GM12875 (cell line): ENCODE measurements at regions not wholly inside any gene's neighbourhood (a gene's known extent, or its start where the extent isn't known, plus 50 kb on each side); places are given as distances from the start of the nearest gene placed in this dataset.
"Not testable (repeated sequence)": the region's sequence is repeated elsewhere in the genome, so short reads cannot be mapped to it uniquely, and the experiment has no call there.

Experiments
- H3K4me3 ChIP-seq: one replicate; pipeline ENCODE4 v1.5.1; 2011; ENCODE audit warnings: low read depth, low read length, control low read depth
- CTCF ChIP-seq: IDR thresholded peaks from 2 replicates; pipeline ENCODE4 v1.5.1; 2011; ENCODE audit warnings: low read depth, mild to moderate bottlenecking, control low read depth, inconsistent platforms, low read length, moderate library complexity, borderline replicate concordance; ENCODE audit not compliant: insufficient read depth

- H3K4me3 ChIP-seq: no peak overlapping the region
- no peak for TF ChIP-seq CTCF
Measured at GRCh38 chr5:28402590-28403301, 1364.4 kb upstream of the CDH9 start.

DNA sequence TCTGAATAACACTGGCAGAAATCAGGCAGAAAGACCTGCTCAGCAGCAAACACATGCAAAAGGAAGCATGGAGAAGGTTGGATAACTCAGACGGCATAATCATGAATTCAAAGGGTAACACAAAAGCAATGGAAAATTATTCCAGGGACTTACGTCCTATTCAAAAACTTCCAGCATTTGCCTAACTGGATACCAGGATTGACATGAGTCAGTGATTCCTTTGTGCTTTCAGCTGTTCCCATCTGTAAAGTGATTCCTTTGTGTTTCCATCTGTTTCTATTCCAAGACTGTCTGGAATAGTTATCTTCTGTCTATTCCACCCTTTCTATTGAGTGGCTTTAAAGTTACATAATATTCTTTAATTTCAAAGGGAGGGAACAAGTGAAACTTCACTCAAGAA lies 1361.7 kb upstream of the CDH9 start:
- no peak for TF ChIP-seq CTCF

GRCh38 chr5:28399211-28399610 lies 1360.8 kb upstream of the CDH9 start:
- H3K4me3 ChIP-seq: no peak overlapping the region
- TF ChIP-seq CTCF: no peak

More for the DNA sequence above, 1361.7 kb upstream of the CDH9 start:
- no peak overlapping the region for H3K4me3 ChIP-seq

DNA sequence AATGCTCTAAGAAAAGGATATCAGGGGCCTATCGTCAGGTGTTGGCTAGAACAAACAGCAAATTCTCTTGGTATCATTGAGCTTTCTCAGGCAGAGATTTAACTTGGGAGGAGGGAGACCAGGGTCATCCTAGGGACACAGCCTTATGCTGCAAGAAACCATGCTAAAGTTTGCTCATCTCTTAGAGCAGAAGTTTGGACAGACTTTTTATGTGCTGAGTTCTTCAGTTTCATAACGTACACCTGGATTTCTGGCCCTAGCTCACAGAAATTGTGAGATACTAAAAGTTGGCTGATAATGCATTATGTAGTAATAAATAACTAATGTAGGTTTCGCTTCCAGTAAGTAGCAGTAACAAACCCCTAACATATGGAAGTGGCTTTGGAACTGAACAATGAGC lies 1359.8 kb upstream of the CDH9 start:
- no peak for TF ChIP-seq CTCF
- no peak overlapping the region for H3K4me3 ChIP-seq

DNA sequence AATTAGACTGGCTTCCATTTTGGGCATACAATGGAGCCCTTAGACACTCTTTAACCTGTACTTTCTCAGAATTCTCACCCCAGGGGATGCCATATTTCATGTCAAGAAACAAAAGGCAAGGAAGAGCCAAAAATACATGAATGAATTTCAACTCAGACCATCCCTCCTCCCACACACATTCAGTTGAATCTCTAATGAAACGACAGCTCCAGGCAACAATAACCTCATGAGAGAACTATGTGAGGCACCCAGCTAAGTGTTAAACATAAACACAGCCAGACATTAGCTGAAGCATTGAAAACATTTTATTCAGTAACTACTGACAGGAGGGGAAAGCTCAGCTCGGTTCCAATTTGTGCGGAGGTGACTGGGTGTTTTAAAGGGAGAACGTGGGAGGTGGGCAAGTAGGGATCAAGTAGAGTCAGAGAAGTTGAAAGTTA lies 1359.1 kb upstream of the CDH9 start:
- no peak overlapping the region for H3K4me3 ChIP-seq
- no peak for TF ChIP-seq CTCF

DNA sequence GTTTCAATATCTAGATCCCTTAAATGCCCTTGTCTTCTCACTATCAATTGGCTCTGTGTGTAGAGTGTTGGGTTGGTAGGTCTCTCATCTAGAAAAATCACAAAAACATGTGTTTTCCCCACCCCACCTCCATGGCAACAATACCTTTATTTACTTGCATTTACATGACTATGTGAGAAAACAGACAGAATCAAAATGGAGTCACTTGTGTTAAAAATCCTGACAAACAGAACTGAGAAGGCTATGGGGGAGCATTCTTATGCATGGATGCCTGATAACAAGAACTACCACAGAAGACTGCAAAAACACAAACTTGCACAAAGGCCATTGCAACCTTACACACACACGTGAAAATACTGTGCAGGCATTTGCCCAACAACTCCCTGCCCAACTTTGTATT lies 1352.9 kb upstream of the CDH9 start:
- TF ChIP-seq CTCF: no peak
- no peak overlapping the region for H3K4me3 ChIP-seq

- TF ChIP-seq CTCF: no peak
- no peak overlapping the region for H3K4me3 ChIP-seq
Measured at GRCh38 chr5:28390341-28390740, 1352.0 kb upstream of the CDH9 start.

GRCh38 chr5:28389727-28390126 lies 1351.3 kb upstream of the CDH9 start:
- not testable (repeated sequence) for H3K4me3 ChIP-seq
